MM.1S (cell line): ENCODE measurements at regions not wholly inside any gene's neighbourhood (a gene's known extent, or its start where the extent isn't known, plus 50 kb on each side); places are given as distances from the start of the nearest gene placed in this dataset.

Experiments used
- DNase-seq: peaks from one replicate; pipeline ENCODE4 v3.0.0-alpha.2; 2015
- H2AFZ ChIP-seq: fragments of 300-600 bp; sonication (generic); 2 replicates; pipeline ENCODE4 v1.6.0; 2016; ENCODE audit warnings: antibody characterized with exemption, low read length
- H3F3A ChIP-seq: fragments of 300-600 bp; sonication (generic); 2 replicates; pipeline ENCODE4 v1.6.1; 2016; ENCODE audit warnings: mild to moderate bottlenecking, antibody characterized with exemption, low read length, moderate library complexity, mixed read lengths; ENCODE audit not compliant: insufficient read depth
- H3K27ac ChIP-seq: fragments of 300-600 bp; sonication (generic); 2 replicates; pipeline ENCODE4 v1.5.1; 2016; ENCODE audit warnings: mild to moderate bottlenecking, low read length
- H3K27me3 ChIP-seq: fragments of 300-600 bp; sonication (generic); replicated peaks from 2 replicates; pipeline ENCODE4 v1.6.0; 2016; ENCODE audit warnings: low read length; ENCODE audit not compliant: insufficient read depth
- H3K36me3 ChIP-seq: fragments of 300-600 bp; sonication (generic); replicated peaks from 2 replicates; pipeline ENCODE4 v1.6.1; 2016; ENCODE audit warnings: mild to moderate bottlenecking, low read length, mixed read lengths; ENCODE audit not compliant: insufficient read depth
- H3K4me1 ChIP-seq: fragments of 300-600 bp; sonication (generic); 2 replicates; pipeline ENCODE4 v1.6.1; 2016; ENCODE audit warnings: low read length, mixed read lengths
- H3K4me2 ChIP-seq: fragments of 300-600 bp; sonication (generic); 2 replicates; pipeline ENCODE4 v1.6.0; 2016; ENCODE audit warnings: low read depth, low read length
- H3K4me3 ChIP-seq: fragments of 300-600 bp; sonication (generic); 2 replicates; pipeline ENCODE4 v1.5.1; 2016; ENCODE audit warnings: low read length, mixed read lengths
- H3K79me2 ChIP-seq: fragments of 300-600 bp; sonication (generic); 2 replicates; pipeline ENCODE4 v1.6.1; 2016; ENCODE audit warnings: mixed run types, low read length, mixed read lengths
- H3K9ac ChIP-seq: fragments of 300-600 bp; sonication (generic); 2 replicates; pipeline ENCODE4 v1.6.1; 2016; ENCODE audit warnings: low read length, mixed read lengths
- H3K9me2 ChIP-seq: fragments of 300-600 bp; sonication (generic); replicated peaks from 2 replicates; pipeline ENCODE4 v1.6.1; 2016; ENCODE audit warnings: mild to moderate bottlenecking, low read length, mixed read lengths; ENCODE audit not compliant: insufficient read depth
- H3K9me3 ChIP-seq: fragments of 300-600 bp; sonication (generic); replicated peaks from 2 replicates; pipeline ENCODE4 v1.6.1; 2016; ENCODE audit warnings: mild to moderate bottlenecking, low read length, mixed read lengths; ENCODE audit not compliant: insufficient read depth
- H4K20me1 ChIP-seq: fragments of 300-600 bp; sonication (generic); 2 replicates; pipeline ENCODE4 v1.6.1; 2016; ENCODE audit warnings: mild to moderate bottlenecking, low read length, moderate library complexity, mixed read lengths; ENCODE audit not compliant: insufficient read depth
- CTCF ChIP-seq: fragments of 300-600 bp; sonication (generic); IDR thresholded peaks from 2 replicates; pipeline ENCODE4 v1.5.1; 2016; ENCODE audit warnings: antibody characterized with exemption, low read length, mixed read lengths
- EZH2 ChIP-seq: fragments of 300-600 bp; sonication (generic); optimal IDR thresholded peaks from 2 replicates; pipeline ENCODE3; 2017; ENCODE audit warnings: low read depth, mild to moderate bottlenecking, antibody characterized with exemption, low read length, mixed read lengths
- EZH2phosphoT487 ChIP-seq: fragments of 300-600 bp; sonication (generic); IDR thresholded peaks from 2 replicates; pipeline ENCODE4 v1.6.1; 2018; ENCODE audit warnings: antibody characterized with exemption, low read length

DNA sequence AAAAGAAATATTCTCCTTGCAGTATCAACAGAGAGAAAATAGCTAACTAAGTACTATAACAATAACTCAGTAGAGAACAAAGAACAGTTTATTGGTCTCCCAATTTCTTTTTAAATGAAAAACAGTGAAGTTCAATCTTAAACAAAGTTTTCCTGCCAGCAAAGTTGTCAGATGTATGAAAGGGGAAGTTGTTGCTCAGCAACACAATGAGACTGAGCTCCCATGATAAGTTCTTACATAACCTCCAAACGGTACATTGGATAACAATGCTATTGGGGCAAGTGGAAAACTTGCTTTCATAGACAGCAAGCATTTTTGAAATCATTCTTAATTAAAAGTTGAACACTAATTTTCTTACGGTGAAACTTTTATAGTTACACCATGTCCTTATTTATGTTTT is 94.9 kb downstream of the ALG10B start:
- Histone ChIP-seq H3K4me1 (no peaks in the 10 kb centered on the region), H3K79me2 (no peaks in the 10 kb centered on the region), H4K20me1 (no peaks in the 10 kb centered on the region), H3K36me3 (no peaks in the 10 kb centered on the region), H3K9me3 (no peaks in the 10 kb centered on the region), H3K4me3 (no peak overlapping the region), H3K9ac (no peak overlapping the region), H3K4me2 (no peak overlapping the region), H3K9me2 (no peaks in the 10 kb centered on the region; the same call in 1 of the 2 replicates), H3K27ac (no peak overlapping the region), H3K27me3 (no peaks in the 10 kb centered on the region), H2AFZ (no peak overlapping the region), H3F3A (no peaks in the 10 kb centered on the region)
- TF ChIP-seq EZH2 (no peak), EZH2phosphoT487 (no peak), CTCF (no peak)
- no peak for DNase-seq

- Histone ChIP-seq H2AFZ (no peak overlapping the region), H3F3A (no peaks in the 10 kb centered on the region), H3K9me3 (no peaks in the 10 kb centered on the region), H3K4me1 (no peaks in the 10 kb centered on the region), H3K4me2 (no peak overlapping the region), H3K9ac (no peak overlapping the region), H3K27me3 (no peaks in the 10 kb centered on the region), H3K9me2 (no peaks in the 10 kb centered on the region; the same call in 1 of the 2 replicates), H3K36me3 (no peaks in the 10 kb centered on the region), H3K4me3 (no peak overlapping the region), H3K79me2 (no peaks in the 10 kb centered on the region), H3K27ac (no peak overlapping the region), H4K20me1 (no peaks in the 10 kb centered on the region)
- no peak for DNase-seq
- TF ChIP-seq EZH2 (no peak), EZH2phosphoT487 (no peak), CTCF (no peak)
Observed at GRCh38 chr12:38411946-38412345, 95.4 kb downstream of the ALG10B start.

DNA sequence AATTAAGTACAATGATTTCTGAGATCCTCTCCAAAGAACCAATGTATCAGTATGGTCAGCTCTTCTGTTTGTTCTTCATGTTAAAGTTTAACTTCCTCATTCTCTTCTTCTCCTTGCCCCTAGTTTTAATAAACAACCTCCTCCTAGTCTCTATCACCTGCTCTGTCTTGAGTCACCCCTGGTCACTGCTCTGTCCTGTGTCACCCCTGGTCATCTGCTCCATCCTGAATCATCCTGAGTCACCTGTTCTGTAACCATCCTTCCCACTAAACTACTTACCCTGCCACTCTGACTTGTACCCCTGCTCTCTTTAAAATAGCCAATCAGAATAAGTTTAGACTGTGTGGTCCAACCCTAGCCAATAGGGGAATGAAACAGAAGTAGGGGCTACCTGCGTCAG is 100.5 kb downstream of the ALG10B start:
- no peaks in the 10 kb centered on the region for H3K27me3 ChIP-seq
- no peak overlapping the region for H3K4me3 ChIP-seq
- H2AFZ ChIP-seq = no peak overlapping the region
- H3F3A ChIP-seq = no peaks in the 10 kb centered on the region
- H3K27ac ChIP-seq = no peak overlapping the region
- TF ChIP-seq EZH2 (no peak), CTCF (no peak)
- H3K4me2 ChIP-seq = no peak overlapping the region
- no peaks in the 10 kb centered on the region for H3K36me3 ChIP-seq
- H4K20me1 ChIP-seq = no peaks in the 10 kb centered on the region
- H3K9ac ChIP-seq = no peak overlapping the region
- no peaks in the 10 kb centered on the region for H3K9me3 ChIP-seq
- no peaks in the 10 kb centered on the region; the same call in 1 of the 2 replicates for H3K9me2 ChIP-seq
- H3K79me2 ChIP-seq = no peaks in the 10 kb centered on the region
- DNase-seq = no peak
- no peaks in the 10 kb centered on the region for H3K4me1 ChIP-seq
